Mesendoderm (in vitro differentiated cells): ENCODE measurements at regions not wholly inside any gene's neighbourhood (a gene's known extent, or its start where the extent isn't known, plus 50 kb on each side); places are given as distances from the start of the nearest gene placed in this dataset.

ENCODE experiments used
- DNase-seq: peaks from one replicate; pipeline ENCODE4 v3.0.0; 2013
- H2AK5ac ChIP-seq: 2 replicates; pipeline ENCODE4 v1.6.1; 2013; ENCODE audit warnings: low read length, inconsistent platforms
- H2BK120ac ChIP-seq: 2 replicates; pipeline ENCODE4 v1.6.1; 2013; ENCODE audit warnings: low read depth, mild to moderate bottlenecking, low read length, moderate library complexity, mixed read lengths
- H2BK15ac ChIP-seq: replicated peaks from 2 replicates; pipeline ENCODE4 v1.6.1; 2013; ENCODE audit warnings: low read depth, mild to moderate bottlenecking, moderate library complexity
- H2BK5ac ChIP-seq: 2 replicates; pipeline ENCODE4 v1.6.1; 2013; ENCODE audit warnings: low read length, inconsistent platforms
- H3K18ac ChIP-seq: 2 replicates; pipeline ENCODE4 v1.6.1; 2013; ENCODE audit warnings: mild to moderate bottlenecking, low read length, mixed read lengths
- H3K23ac ChIP-seq: one replicate; pipeline ENCODE4 v1.6.1; 2013; ENCODE audit warnings: low read length
- H3K27ac ChIP-seq: 2 replicates; pipeline ENCODE4 v1.5.1; 2013; ENCODE audit warnings: low read depth, mild to moderate bottlenecking, inconsistent platforms, low read length, moderate library complexity
- H3K27me3 ChIP-seq: 2 replicates; pipeline ENCODE4 v1.6.1; 2013; ENCODE audit warnings: low read length, control low read depth, mild to moderate bottlenecking, inconsistent platforms; ENCODE audit not compliant: insufficient read depth, poor library complexity
- H3K36me3 ChIP-seq: 2 replicates; pipeline ENCODE4 v1.6.1; 2013; ENCODE audit warnings: low read length, inconsistent platforms; ENCODE audit not compliant: control insufficient read depth, insufficient read depth
- H3K4ac ChIP-seq: one replicate; pipeline ENCODE4 v1.6.1; 2013; ENCODE audit warnings: low read depth, mild to moderate bottlenecking, low read length, moderate library complexity
- H3K4me1 ChIP-seq: 2 replicates; pipeline ENCODE4 v1.6.1; 2013; ENCODE audit warnings: low read depth, low read length, inconsistent platforms; ENCODE audit not compliant: control insufficient read depth
- H3K4me2 ChIP-seq: 2 replicates; pipeline ENCODE4 v1.6.1; 2013; ENCODE audit warnings: low read length
- H3K4me3 ChIP-seq: 2 replicates; pipeline ENCODE4 v1.5.1; 2013; ENCODE audit warnings: mild to moderate bottlenecking, low read length
- H3K56ac ChIP-seq: one replicate; pipeline ENCODE4 v1.6.1; 2013; ENCODE audit warnings: low read length
- H3K79me1 ChIP-seq: 2 replicates; pipeline ENCODE4 v1.6.1; 2013; ENCODE audit warnings: low read length, inconsistent platforms
- H3K79me2 ChIP-seq: 2 replicates; pipeline ENCODE4 v1.6.1; 2013; ENCODE audit warnings: mild to moderate bottlenecking, low read length; ENCODE audit not compliant: control insufficient read depth, insufficient read depth
- H3K9ac ChIP-seq: 2 replicates; pipeline ENCODE4 v1.6.1; 2013; ENCODE audit warnings: low read length, inconsistent platforms
- H4K5ac ChIP-seq: one replicate; pipeline ENCODE4 v1.6.1; 2013; ENCODE audit warnings: low read length
- H4K8ac ChIP-seq: one replicate; pipeline ENCODE4 v1.6.1; 2013; ENCODE audit warnings: low read depth, mild to moderate bottlenecking, control low read depth, low read length, moderate library complexity
- WGBS: extraction: QIAGEN DNeasy Blood & Tissue Kit; methylation state at CpG from one replicate; pipeline ENCODE4 v1.1.7; 2013; ENCODE audit warnings: low lambda C conversion rate, missing lambda C conversion rate; ENCODE audit not compliant: insufficient coverage; ENCODE audit errors: extremely low coverage; 5-methylcytosine and 5-hydroxymethylcytosine counted together

- Histone ChIP-seq H2BK5ac (no peak overlapping the region), H2BK15ac (no peak overlapping the region), H3K18ac (no peak overlapping the region), H3K56ac (no peak overlapping the region), H3K23ac (no peak overlapping the region), H2BK120ac (no peak overlapping the region), H3K9ac (no peak overlapping the region), H2AK5ac (no peak overlapping the region), H3K36me3 (no peaks in the 10 kb centered on the region), H3K27ac (no peak overlapping the region), H3K4me1 (no peaks in the 10 kb centered on the region), H3K4ac (no peak overlapping the region), H3K4me2 (no peak overlapping the region), H3K27me3 (no peaks in the 10 kb centered on the region), H3K79me2 (no peaks in the 10 kb centered on the region), H3K4me3 (no peak overlapping the region), H3K79me1 (no peaks in the 10 kb centered on the region), H4K5ac (no peak overlapping the region), H4K8ac (no peak overlapping the region)
- DNase-seq: no peak
- no CpG with 5 or more reads among the region's 1 CpG for WGBS
Measured at GRCh38 chr6:18062733-18063132, 59.7 kb downstream of the NHLRC1 start.

- Histone ChIP-seq H3K4me3 (no peak overlapping the region), H3K23ac (no peak overlapping the region), H3K4me2 (no peak overlapping the region), H3K18ac (no peak overlapping the region), H3K4ac (no peak overlapping the region), H3K79me1 (no peaks in the 10 kb centered on the region), H2BK15ac (no peak overlapping the region), H4K5ac (no peak overlapping the region), H2BK120ac (no peak overlapping the region), H3K27me3 (no peaks in the 10 kb centered on the region), H3K9ac (no peak overlapping the region), H4K8ac (no peak overlapping the region), H3K36me3 (no peaks in the 10 kb centered on the region), H3K56ac (no peak overlapping the region), H2AK5ac (no peak overlapping the region), H3K27ac (no peak overlapping the region), H3K79me2 (no peaks in the 10 kb centered on the region), H2BK5ac (no peak overlapping the region), H3K4me1 (no peaks in the 10 kb centered on the region)
- DNase-seq: no peak
- no CpG with 5 or more reads among the region's 5 CpGs for WGBS
Measured at GRCh38 chr6:18058429-18058828, 64.0 kb downstream of the NHLRC1 start.

GRCh38 chr6:18055714-18056382 lies 66.6 kb downstream of the NHLRC1 start:
- H2BK5ac ChIP-seq: no peak overlapping the region
- no peak overlapping the region for H3K56ac ChIP-seq
- WGBS: no CpG with 5 or more reads among the region's 4 CpGs
- H3K9ac ChIP-seq: no peak overlapping the region
- no peak overlapping the region for H4K8ac ChIP-seq
- no peak overlapping the region for H2AK5ac ChIP-seq
- H3K4me1 ChIP-seq: no peaks in the 10 kb centered on the region
- H3K4me3 ChIP-seq: no peak overlapping the region
- DNase-seq: no peak
- H3K4me2 ChIP-seq: no peak overlapping the region
- no peak overlapping the region for H3K27ac ChIP-seq
- no peaks in the 10 kb centered on the region for H3K79me1 ChIP-seq
- H3K79me2 ChIP-seq: no peaks in the 10 kb centered on the region
- no peaks in the 10 kb centered on the region for H3K36me3 ChIP-seq
- no peak overlapping the region for H3K18ac ChIP-seq
- H3K4ac ChIP-seq: no peak overlapping the region
- H2BK120ac ChIP-seq: no peak overlapping the region
- H2BK15ac ChIP-seq: no peak overlapping the region
- H3K27me3 ChIP-seq: no peaks in the 10 kb centered on the region
- no peak overlapping the region for H4K5ac ChIP-seq
- no peak overlapping the region for H3K23ac ChIP-seq

GRCh38 chr6:18055098-18055497 lies 67.4 kb downstream of the NHLRC1 start:
- Histone ChIP-seq H3K56ac (no peak overlapping the region), H4K5ac (no peak overlapping the region), H3K36me3 (no peaks in the 10 kb centered on the region), H3K9ac (no peak overlapping the region), H3K4me1 (no peaks in the 10 kb centered on the region), H3K23ac (no peak overlapping the region), H4K8ac (no peak overlapping the region), H3K27me3 (no peaks in the 10 kb centered on the region), H3K4ac (no peak overlapping the region), H3K4me2 (no peak overlapping the region), H2BK5ac (no peak overlapping the region), H3K4me3 (no peak overlapping the region), H3K79me2 (no peaks in the 10 kb centered on the region), H3K79me1 (no peaks in the 10 kb centered on the region), H3K27ac (no peak overlapping the region), H3K18ac (no peak overlapping the region), H2BK120ac (no peak overlapping the region), H2BK15ac (no peak overlapping the region), H2AK5ac (no peak overlapping the region)
- DNase-seq: no peak

- no peak overlapping the region for H3K4ac ChIP-seq
- H2AK5ac ChIP-seq: no peak overlapping the region
- no peak overlapping the region for H3K23ac ChIP-seq
- no peaks in the 10 kb centered on the region for H3K36me3 ChIP-seq
- no peaks in the 10 kb centered on the region for H3K79me1 ChIP-seq
- no peak overlapping the region for H3K4me2 ChIP-seq
- no CpG with 5 or more reads among the region's 6 CpGs for WGBS
- H3K27ac ChIP-seq: no peak overlapping the region
- H2BK15ac ChIP-seq: no peak overlapping the region
- H4K5ac ChIP-seq: no peak overlapping the region
- H3K18ac ChIP-seq: no peak overlapping the region
- H3K79me2 ChIP-seq: no peaks in the 10 kb centered on the region
- no peaks in the 10 kb centered on the region for H3K27me3 ChIP-seq
- H2BK5ac ChIP-seq: no peak overlapping the region
- no peak overlapping the region for H3K4me3 ChIP-seq
- no peak overlapping the region for H3K56ac ChIP-seq
- H3K9ac ChIP-seq: no peak overlapping the region
- H4K8ac ChIP-seq: no peak overlapping the region
- DNase-seq: peak; percentile 33
- H3K4me1 ChIP-seq: no peaks in the 10 kb centered on the region
- H2BK120ac ChIP-seq: no peak overlapping the region
Measured at GRCh38 chr6:18053555-18054445, 66.4 kb upstream of the KIF13A start.
